ENCODE measurements at regions not wholly inside any gene's neighbourhood (a gene's known extent, or its start where the extent isn't known, plus 50 kb on each side); places are given as distances from the start of the nearest gene placed in this dataset.
"Not testable (repeated sequence)": the region's sequence is repeated elsewhere in the genome, so short reads cannot be mapped to it uniquely, and the experiment has no call there.

- no peak overlapping the region for H3K9ac ChIP-seq (ENCODE audit: low read length)
- no peaks in the 10 kb centered on the region for H3K9me3 ChIP-seq (ENCODE audit: insufficient read depth, low read length)
- H4K20me1 ChIP-seq (ENCODE audit: insufficient read depth, low read length) = no peaks in the 10 kb centered on the region
- H3K4me3 ChIP-seq (ENCODE audit: low read length) = no peak overlapping the region
- H3K27me3 ChIP-seq (ENCODE audit: low read depth, low read length) = no peaks in the 10 kb centered on the region
- H2AFZ ChIP-seq (ENCODE audit: low read depth, low read length) = no peak overlapping the region
- no peak for TF ChIP-seq EZH2phosphoT487 (IDR thresholded peaks at IDR 0.05; ENCODE audit: low read depth)
- TF ChIP-seq, protein P1, sequence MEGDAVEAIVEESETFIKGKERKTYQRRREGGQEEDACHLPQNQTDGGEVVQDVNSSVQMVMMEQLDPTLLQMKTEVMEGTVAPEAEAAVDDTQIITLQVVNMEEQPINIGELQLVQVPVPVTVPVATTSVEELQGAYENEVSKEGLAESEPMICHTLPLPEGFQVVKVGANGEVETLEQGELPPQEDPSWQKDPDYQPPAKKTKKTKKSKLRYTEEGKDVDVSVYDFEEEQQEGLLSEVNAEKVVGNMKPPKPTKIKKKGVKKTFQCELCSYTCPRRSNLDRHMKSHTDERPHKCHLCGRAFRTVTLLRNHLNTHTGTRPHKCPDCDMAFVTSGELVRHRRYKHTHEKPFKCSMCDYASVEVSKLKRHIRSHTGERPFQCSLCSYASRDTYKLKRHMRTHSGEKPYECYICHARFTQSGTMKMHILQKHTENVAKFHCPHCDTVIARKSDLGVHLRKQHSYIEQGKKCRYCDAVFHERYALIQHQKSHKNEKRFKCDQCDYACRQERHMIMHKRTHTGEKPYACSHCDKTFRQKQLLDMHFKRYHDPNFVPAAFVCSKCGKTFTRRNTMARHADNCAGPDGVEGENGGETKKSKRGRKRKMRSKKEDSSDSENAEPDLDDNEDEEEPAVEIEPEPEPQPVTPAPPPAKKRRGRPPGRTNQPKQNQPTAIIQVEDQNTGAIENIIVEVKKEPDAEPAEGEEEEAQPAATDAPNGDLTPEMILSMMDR (IDR thresholded peaks at IDR 0.05; ENCODE audit: low read depth, low read length) = no peak
- no peak overlapping the region for H3K27ac ChIP-seq (ENCODE audit: low read length)
- peaks cover 13% of the 10 kb centered on the region for H3K4me1 ChIP-seq (ENCODE audit: low read length)
- no peaks in the 10 kb centered on the region for H3K36me3 ChIP-seq (replicated peaks; ENCODE audit: low read depth, low read length)
- H3K79me2 ChIP-seq (ENCODE audit: low read length) = no peaks in the 10 kb centered on the region
- H3K4me2 ChIP-seq (ENCODE audit: low read length) = no peak overlapping the region
Measured at GRCh38 chr2:124986136-124986535, 961.0 kb downstream of the CNTNAP5 start.

GRCh38 chr2:124986870-124987269, 961.8 kb downstream of the CNTNAP5 start:
- H3K79me2 ChIP-seq (ENCODE audit: low read length); H3K4me2 ChIP-seq (ENCODE audit: low read length); H3K27me3 ChIP-seq (ENCODE audit: low read depth, low read length); H3K9ac ChIP-seq (ENCODE audit: low read length); H3K27ac ChIP-seq (ENCODE audit: low read length); H3K4me3 ChIP-seq (ENCODE audit: low read length); H4K20me1 ChIP-seq (ENCODE audit: insufficient read depth, low read length); H3K9me3 ChIP-seq (ENCODE audit: insufficient read depth, low read length); H2AFZ ChIP-seq (ENCODE audit: low read depth, low read length); H3K36me3 ChIP-seq (replicated peaks; ENCODE audit: low read depth, low read length): not testable (repeated sequence)
- peaks cover 13% of the 10 kb centered on the region for H3K4me1 ChIP-seq (ENCODE audit: low read length)

DNA sequence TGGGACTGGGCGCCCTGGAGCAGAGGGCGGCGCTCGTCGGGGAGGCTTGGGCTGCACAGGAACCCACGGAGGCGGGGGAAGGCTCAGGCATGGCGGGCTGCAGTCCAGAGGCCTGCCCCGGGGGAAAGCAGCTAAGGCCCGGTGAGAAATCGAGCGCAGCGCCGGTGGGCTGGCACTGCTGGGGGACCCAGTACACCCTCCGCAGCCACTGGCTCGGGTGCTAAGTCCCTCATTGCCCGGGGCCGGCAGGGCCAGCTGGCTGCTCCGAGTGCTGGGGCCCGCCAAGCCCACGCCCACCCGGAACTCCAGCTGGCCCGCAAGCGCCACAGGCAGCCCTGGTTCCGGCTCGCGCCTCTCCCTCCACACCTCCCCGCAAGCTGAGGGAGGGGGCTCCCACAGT, 962.3 kb downstream of the CNTNAP5 start:
- not testable (repeated sequence) for H3K4me2 ChIP-seq (ENCODE audit: low read length); H3K27me3 ChIP-seq (ENCODE audit: low read depth, low read length); H3K36me3 ChIP-seq (replicated peaks; ENCODE audit: low read depth, low read length); H3K27ac ChIP-seq (ENCODE audit: low read length); H4K20me1 ChIP-seq (ENCODE audit: insufficient read depth, low read length); H3K79me2 ChIP-seq (ENCODE audit: low read length); H3K9ac ChIP-seq (ENCODE audit: low read length); H3K4me3 ChIP-seq (ENCODE audit: low read length); H2AFZ ChIP-seq (ENCODE audit: low read depth, low read length); H3K9me3 ChIP-seq (ENCODE audit: insufficient read depth, low read length)
- H3K4me1 ChIP-seq (ENCODE audit: low read length) = peaks cover 13% of the 10 kb centered on the region

- Histone ChIP-seq H3K27me3 (ENCODE audit: low read depth, low read length) (no peaks in the 10 kb centered on the region), H3K4me1 (ENCODE audit: low read length) (peaks cover 13% of the 10 kb centered on the region), H3K4me3 (ENCODE audit: low read length) (no peak overlapping the region), H4K20me1 (ENCODE audit: insufficient read depth, low read length) (no peaks in the 10 kb centered on the region), H3K9ac (ENCODE audit: low read length) (no peak overlapping the region), H3K27ac (ENCODE audit: low read length) (no peak overlapping the region), H3K36me3 (replicated peaks; ENCODE audit: low read depth, low read length) (no peaks in the 10 kb centered on the region), H2AFZ (ENCODE audit: low read depth, low read length) (no peak overlapping the region), H3K79me2 (ENCODE audit: low read length) (no peaks in the 10 kb centered on the region), H3K4me2 (ENCODE audit: low read length) (no peak overlapping the region), H3K9me3 (ENCODE audit: insufficient read depth, low read length) (no peaks in the 10 kb centered on the region)
- no peak for TF ChIP-seq EZH2phosphoT487 (IDR thresholded peaks at IDR 0.05; ENCODE audit: low read depth)
- TF ChIP-seq, protein P1 (IDR thresholded peaks at IDR 0.05; ENCODE audit: low read depth, low read length) = no peak
Measured at GRCh38 chr2:124988111-124988510, 963.0 kb downstream of the CNTNAP5 start.

- H3K79me2 ChIP-seq (ENCODE audit: low read length) = no peaks in the 10 kb centered on the region
- H2AFZ ChIP-seq (ENCODE audit: low read depth, low read length) = no peak overlapping the region
- no peaks in the 10 kb centered on the region for H3K9me3 ChIP-seq (ENCODE audit: insufficient read depth, low read length)
- no peak overlapping the region for H3K4me3 ChIP-seq (ENCODE audit: low read length)
- H3K36me3 ChIP-seq (replicated peaks; ENCODE audit: low read depth, low read length) = no peaks in the 10 kb centered on the region
- H3K4me1 ChIP-seq (ENCODE audit: low read length) = peaks cover 13% of the 10 kb centered on the region
- no peak overlapping the region for H3K9ac ChIP-seq (ENCODE audit: low read length)
- H3K27ac ChIP-seq (ENCODE audit: low read length) = no peak overlapping the region
- H4K20me1 ChIP-seq (ENCODE audit: insufficient read depth, low read length) = no peaks in the 10 kb centered on the region
- no peak overlapping the region for H3K4me2 ChIP-seq (ENCODE audit: low read length)
- H3K27me3 ChIP-seq (ENCODE audit: low read depth, low read length) = no peaks in the 10 kb centered on the region
- TF ChIP-seq, protein P1 (IDR thresholded peaks at IDR 0.05; ENCODE audit: low read depth, low read length) = no peak
- TF ChIP-seq EZH2phosphoT487 (IDR thresholded peaks at IDR 0.05; ENCODE audit: low read depth) = no peak
Measured at GRCh38 chr2:124988794-124989193, 963.7 kb downstream of the CNTNAP5 start.
